ENCODE measurements at regions not wholly inside any gene's neighbourhood (a gene's known extent, or its start where the extent isn't known, plus 50 kb on each side); places are given as distances from the start of the nearest gene placed in this dataset.
"Not testable (repeated sequence)": the region's sequence is repeated elsewhere in the genome, so short reads cannot be mapped to it uniquely, and the experiment has no call there.

GRCh38 chrX:132302687-132303086 is 83.4 kb upstream of the RAP2C start:
- not testable (repeated sequence) for ATAC-seq; DNase-seq (ENCODE audit: low spot score)

- no peak for ATAC-seq
- no peak for DNase-seq (ENCODE audit: low spot score)
Measured at GRCh38 chrX:132294776-132295495, 75.7 kb upstream of the RAP2C start.

- ATAC-seq (no peak), DNase-seq (ENCODE audit: low spot score) (no peak)
Measured at GRCh38 chrX:132294192-132294591, 74.9 kb upstream of the RAP2C start.

- DNase-seq (ENCODE audit: low spot score) (no peak), ATAC-seq (peak; percentile 93)
Measured at GRCh38 chrX:132292793-132293192, 73.5 kb upstream of the RAP2C start.

- DNase-seq (ENCODE audit: low spot score) = peak; percentile 68
- ATAC-seq = peak; percentile 75
Measured at GRCh38 chrX:132277953-132278614, 58.8 kb upstream of the RAP2C start.

GRCh38 chrX:132272826-132273225 is 53.6 kb upstream of the RAP2C start:
- DNase-seq (ENCODE audit: low spot score) = no peak
- ATAC-seq = no peak

GRCh38 chrX:132271311-132271778 is 52.1 kb upstream of the RAP2C start:
- DNase-seq (ENCODE audit: low spot score) (no peak), ATAC-seq (no peak)

- DNase-seq (ENCODE audit: low spot score) = no peak
- no peak for ATAC-seq
Measured at GRCh38 chrX:132270699-132271098, 51.5 kb upstream of the RAP2C start.

GRCh38 chrX:132270021-132270420 is 50.8 kb upstream of the RAP2C start:
- ATAC-seq (peak; percentile 46), DNase-seq (ENCODE audit: low spot score) (no peak)
